Natural killer cell (primary cell): ENCODE measurements at regions not wholly inside any gene's neighbourhood (a gene's known extent, or its start where the extent isn't known, plus 50 kb on each side); places are given as distances from the start of the nearest gene placed in this dataset.
"Not testable (repeated sequence)": the region's sequence is repeated elsewhere in the genome, so short reads cannot be mapped to it uniquely, and the experiment has no call there.

Experiments used
- ATAC-seq, 3 donors: fragments of 150-1000 bp in 2 of 3; fragments of 200-7000 bp in 1 of 3; cut with Tn5 transposase; 1 replicate in 1 of 3; 2 replicates in 2 of 3; pipeline ENCODE4 v1.10.0; 2021; ENCODE audit warnings: mild to moderate bottlenecking in 2 of 3, moderate library complexity in 2 of 3
- DNase-seq, 2 donors: peaks; one replicate each; pipeline versions ENCODE4 v3.0.0 to v3.0.0-alpha.2; 2013 to 2021; ENCODE audit warnings: mixed read lengths in 1 of 2
- H3K27ac ChIP-seq: one replicate; pipeline ENCODE4 v1.5.1; 2013; ENCODE audit warnings: mild to moderate bottlenecking, low read length
- H3K27me3 ChIP-seq: one replicate; pipeline ENCODE4 v1.6.1; 2013; ENCODE audit warnings: low read length; ENCODE audit not compliant: control insufficient read depth, insufficient read depth
- H3K36me3 ChIP-seq: one replicate; pipeline ENCODE4 v1.6.1; 2013; ENCODE audit warnings: low read length; ENCODE audit not compliant: control insufficient read depth, insufficient read depth
- H3K4me1 ChIP-seq: one replicate; pipeline ENCODE4 v1.6.1; 2013; ENCODE audit warnings: low read length; ENCODE audit not compliant: control insufficient read depth, insufficient read depth
- H3K4me3 ChIP-seq: one replicate; pipeline ENCODE4 v1.5.1; 2013; ENCODE audit warnings: low read length
- H3K9me3 ChIP-seq: one replicate; pipeline ENCODE4 v1.6.1; 2013; ENCODE audit warnings: low read length; ENCODE audit not compliant: control insufficient read depth, insufficient read depth
- H3K27ac Mint-ChIP-seq, 2 donors: one replicate each; pipeline ENCODE4 v1.8.0; 2022; ENCODE audit warnings: mild to moderate bottlenecking in 2 of 2, mixed read lengths in 2 of 2, moderate library complexity in 1 of 2
- H3K27me3 Mint-ChIP-seq, 2 donors: one replicate each; pipeline ENCODE4 v1.8.0; 2022; ENCODE audit warnings: low read depth in 2 of 2, mixed read lengths in 2 of 2
- H3K36me3 Mint-ChIP-seq: one replicate; pipeline ENCODE4 v1.8.0; 2022; ENCODE audit warnings: mixed read lengths
- H3K4me1 Mint-ChIP-seq, 2 donors: one replicate each; pipeline ENCODE4 v1.8.0; 2022; ENCODE audit warnings: mixed read lengths in 2 of 2
- H3K4me3 Mint-ChIP-seq: one replicate; pipeline ENCODE4 v1.8.0; 2022; ENCODE audit warnings: mild to moderate bottlenecking, moderate library complexity, mixed read lengths
- H3K9me3 Mint-ChIP-seq, 2 donors: one replicate each; pipeline ENCODE4 v1.8.0; 2022; ENCODE audit warnings: mixed read lengths in 2 of 2
- WGBS: methylation state at CpG from one replicate; pipeline ENCODE4 v1.1.7; 2013; ENCODE audit warnings: missing lambda C conversion rate; ENCODE audit not compliant: insufficient coverage; 5-methylcytosine and 5-hydroxymethylcytosine counted together
- intact Hi-C: fragments of 100-400 bp; cut with micrococcal nuclease; formaldehyde crosslinking; loops from one replicate; pipeline ENCODE4 v1.14.2; 2022
- TF ChIP-seq, protein P1 (sequence below): fragments of 200-600 bp; IDR thresholded peaks from one replicate; pipeline ENCODE4 v1.8.0; 2022; ENCODE audit warnings: antibody characterized with exemption

GRCh38 chr13:62747629-62748028, 1332.0 kb upstream of the PCDH20 start:
- Mint-ChIP-seq H3K4me1 (no peaks in the 10 kb centered on the region), H3K9me3 (peaks cover 5 to 14% of the 10 kb centered on the region in 2 donors), H3K36me3 (no peaks in the 10 kb centered on the region), H3K27ac (no peak overlapping the region), H3K27me3 (no peaks in the 10 kb centered on the region), H3K4me3 (no peak overlapping the region)
- H3K4me3 ChIP-seq, result no peak overlapping the region
- 0% methylated on average over 1 of the region's 2 CpGs for WGBS
- DNase-seq, result no peak
- intact Hi-C loops, result no loop called here
- H3K27ac ChIP-seq, result no peak overlapping the region
- no peak for ATAC-seq
- H3K27me3 ChIP-seq, result no peaks in the 10 kb centered on the region
- H3K9me3 ChIP-seq, result no peaks in the 10 kb centered on the region
- no peaks in the 10 kb centered on the region for H3K4me1 ChIP-seq
- H3K36me3 ChIP-seq, result no peaks in the 10 kb centered on the region
- TF ChIP-seq, protein P1, sequence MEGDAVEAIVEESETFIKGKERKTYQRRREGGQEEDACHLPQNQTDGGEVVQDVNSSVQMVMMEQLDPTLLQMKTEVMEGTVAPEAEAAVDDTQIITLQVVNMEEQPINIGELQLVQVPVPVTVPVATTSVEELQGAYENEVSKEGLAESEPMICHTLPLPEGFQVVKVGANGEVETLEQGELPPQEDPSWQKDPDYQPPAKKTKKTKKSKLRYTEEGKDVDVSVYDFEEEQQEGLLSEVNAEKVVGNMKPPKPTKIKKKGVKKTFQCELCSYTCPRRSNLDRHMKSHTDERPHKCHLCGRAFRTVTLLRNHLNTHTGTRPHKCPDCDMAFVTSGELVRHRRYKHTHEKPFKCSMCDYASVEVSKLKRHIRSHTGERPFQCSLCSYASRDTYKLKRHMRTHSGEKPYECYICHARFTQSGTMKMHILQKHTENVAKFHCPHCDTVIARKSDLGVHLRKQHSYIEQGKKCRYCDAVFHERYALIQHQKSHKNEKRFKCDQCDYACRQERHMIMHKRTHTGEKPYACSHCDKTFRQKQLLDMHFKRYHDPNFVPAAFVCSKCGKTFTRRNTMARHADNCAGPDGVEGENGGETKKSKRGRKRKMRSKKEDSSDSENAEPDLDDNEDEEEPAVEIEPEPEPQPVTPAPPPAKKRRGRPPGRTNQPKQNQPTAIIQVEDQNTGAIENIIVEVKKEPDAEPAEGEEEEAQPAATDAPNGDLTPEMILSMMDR, result no peak

DNA sequence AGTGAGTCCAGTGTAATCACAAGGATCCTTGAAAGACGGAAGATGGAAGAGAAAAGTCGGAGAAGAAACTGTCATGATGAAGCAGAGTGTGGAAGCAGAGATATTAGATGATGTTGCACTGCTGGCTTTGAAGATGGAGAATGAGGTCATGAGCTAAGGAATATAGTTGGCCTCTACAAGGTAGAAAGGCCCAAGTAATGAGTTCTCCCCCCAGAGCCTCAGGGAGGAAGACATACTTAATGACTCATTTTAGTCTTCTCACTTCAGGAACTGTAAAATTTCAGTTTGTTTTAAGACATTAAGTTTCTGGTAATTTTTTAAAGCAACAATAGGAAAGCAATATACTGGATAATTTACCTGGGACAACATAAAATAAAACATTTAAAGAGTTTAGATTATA, 1331.5 kb upstream of the PCDH20 start:
- no peaks in the 10 kb centered on the region for H3K27me3 ChIP-seq
- TF ChIP-seq, protein P1, result no peak
- H3K4me3 ChIP-seq, result no peak overlapping the region
- H3K4me1 ChIP-seq, result no peaks in the 10 kb centered on the region
- H3K4me1 Mint-ChIP-seq, result no peaks in the 10 kb centered on the region
- H3K36me3 ChIP-seq, result no peaks in the 10 kb centered on the region
- DNase-seq, result no peak
- H3K9me3 Mint-ChIP-seq, result peaks cover 5 to 12% of the 10 kb centered on the region in 2 donors
- no peak overlapping the region for H3K27ac ChIP-seq
- no peaks in the 10 kb centered on the region for H3K9me3 ChIP-seq
- 79% methylated on average over 2 of the region's 2 CpGs for WGBS
- no peaks in the 10 kb centered on the region for H3K27me3 Mint-ChIP-seq
- intact Hi-C loops, result no loop called here
- H3K36me3 Mint-ChIP-seq, result no peaks in the 10 kb centered on the region
- no peak overlapping the region for H3K27ac Mint-ChIP-seq
- H3K4me3 Mint-ChIP-seq, result no peak overlapping the region
- no peak for ATAC-seq

DNA sequence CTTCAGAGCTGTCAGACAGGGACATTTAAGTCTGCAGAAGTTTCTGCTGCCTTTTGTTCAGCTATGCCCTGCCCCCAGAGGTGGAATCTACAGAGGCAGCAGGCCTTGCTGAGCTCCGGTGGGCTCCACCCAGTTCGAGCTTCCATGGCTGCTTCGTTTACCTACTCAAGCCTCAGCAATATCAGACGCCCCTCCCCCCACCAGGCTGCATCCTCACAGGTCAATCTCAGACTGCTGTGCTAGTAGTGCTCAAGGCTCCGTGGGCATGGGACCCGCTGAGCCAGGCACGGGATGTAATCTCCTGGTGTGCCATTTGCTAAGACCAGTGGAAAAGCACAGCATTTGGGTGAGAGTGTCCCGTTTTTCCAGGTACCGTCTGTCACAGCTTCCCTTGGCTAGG, 1314.1 kb upstream of the PCDH20 start:
- 84% methylated on average over 9 of the region's 9 CpGs for WGBS
- Mint-ChIP-seq H3K9me3 (peaks cover 9 to 17% of the 10 kb centered on the region in 2 donors), H3K36me3 (peaks cover 15% of the 10 kb centered on the region)
- H3K4me1 ChIP-seq, H3K9me3 ChIP-seq, H3K4me1 Mint-ChIP-seq, H3K4me3 Mint-ChIP-seq, H3K27me3 ChIP-seq, H3K27ac ChIP-seq, H3K27ac Mint-ChIP-seq, H3K36me3 ChIP-seq, DNase-seq, H3K4me3 ChIP-seq, intact Hi-C loops, H3K27me3 Mint-ChIP-seq, ATAC-seq: not testable (repeated sequence)

DNA sequence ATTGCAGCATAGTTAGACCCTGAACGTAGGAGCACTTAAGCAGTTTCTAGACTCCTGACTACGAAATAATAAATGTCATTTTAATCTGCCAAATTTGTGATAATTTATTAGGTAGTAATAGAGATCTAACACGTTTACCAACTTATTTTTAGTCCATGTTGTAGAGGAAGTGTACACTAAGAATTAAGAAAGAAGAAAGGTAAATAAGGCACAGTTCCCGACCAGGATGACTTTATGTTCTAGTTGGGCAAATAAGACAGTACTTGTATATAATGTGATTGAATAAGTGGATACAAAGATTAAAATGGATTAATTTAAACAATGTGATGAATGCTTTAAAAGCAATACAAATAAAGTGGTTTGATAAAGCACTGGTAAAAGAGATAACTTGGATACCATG, 1306.2 kb upstream of the PCDH20 start:
- no peak for DNase-seq
- H3K27me3 Mint-ChIP-seq, result no peaks in the 10 kb centered on the region
- intact Hi-C loops, result no loop called here
- Histone ChIP-seq H3K4me1 (no peaks in the 10 kb centered on the region), H3K4me3 (no peak overlapping the region), H3K9me3 (no peaks in the 10 kb centered on the region), H3K27ac (no peak overlapping the region), H3K27me3 (no peaks in the 10 kb centered on the region), H3K36me3 (no peaks in the 10 kb centered on the region)
- H3K9me3 Mint-ChIP-seq, result peaks cover 8 to 12% of the 10 kb centered on the region in 2 donors
- no peak for ATAC-seq
- H3K27ac Mint-ChIP-seq, result no peak overlapping the region
- TF ChIP-seq, protein P1, result no peak
- H3K36me3 Mint-ChIP-seq, result peaks cover 6% of the 10 kb centered on the region
- no peaks in the 10 kb centered on the region for H3K4me1 Mint-ChIP-seq
- H3K4me3 Mint-ChIP-seq, result no peak overlapping the region
- WGBS, result 89% methylated on average over 2 of the region's 4 CpGs

- ATAC-seq, H3K4me3 Mint-ChIP-seq, H3K27me3 ChIP-seq, H3K4me1 ChIP-seq, intact Hi-C loops, H3K27ac Mint-ChIP-seq, H3K4me1 Mint-ChIP-seq, H3K27ac ChIP-seq, DNase-seq, H3K36me3 ChIP-seq, H3K4me3 ChIP-seq, H3K9me3 ChIP-seq, H3K27me3 Mint-ChIP-seq: not testable (repeated sequence)
- Mint-ChIP-seq H3K36me3 (peaks cover 10% of the 10 kb centered on the region), H3K9me3 (peaks cover 22 to 31% of the 10 kb centered on the region in 2 donors)
- 86% methylated on average over 7 of the region's 7 CpGs for WGBS
These were observed 1296.3 kb upstream of the PCDH20 start for GRCh38 chr13:62711948-62712347.
